ENCODE measurements at regions not wholly inside any gene's neighbourhood (a gene's known extent, or its start where the extent isn't known, plus 50 kb on each side); places are given as distances from the start of the nearest gene placed in this dataset.
A peak's percentile ranks its signal among the peaks of the same experiment; 100 is the strongest.
"Not testable (repeated sequence)": the region's sequence is repeated elsewhere in the genome, so short reads cannot be mapped to it uniquely, and the experiment has no call there.

GRCh38 chr10:29363930-29364329 is 75.1 kb downstream of the LYZL1 start:
- DNase-seq = not testable (repeated sequence)

- not testable (repeated sequence) for DNase-seq
These were observed 77.3 kb downstream of the LYZL1 start for GRCh38 chr10:29366206-29366605.

- no peak for DNase-seq
These were observed 80.5 kb downstream of the LYZL1 start for GRCh38 chr10:29369419-29369818.

- no peak for DNase-seq
These were observed 81.5 kb downstream of the LYZL1 start for GRCh38 chr10:29370097-29371092.

GRCh38 chr10:29372920-29373319 is 84.0 kb downstream of the LYZL1 start:
- DNase-seq = no peak

- no peak for DNase-seq
These were observed 85.3 kb downstream of the LYZL1 start for GRCh38 chr10:29374162-29374561.

- DNase-seq = no peak
These were observed 87.0 kb downstream of the LYZL1 start for GRCh38 chr10:29375888-29376287.

GRCh38 chr10:29377333-29377961 is 88.6 kb downstream of the LYZL1 start:
- peak; percentile 44 for DNase-seq

GRCh38 chr10:29378106-29378505 is 89.2 kb downstream of the LYZL1 start:
- DNase-seq = no peak

- DNase-seq = no peak
These were observed 90.3 kb downstream of the LYZL1 start for GRCh38 chr10:29379208-29379607.

GRCh38 chr10:29379777-29380598 is 91.1 kb downstream of the LYZL1 start:
- not testable (repeated sequence) for DNase-seq

GRCh38 chr10:29380599-29381511 is 92.0 kb downstream of the LYZL1 start:
- not testable (repeated sequence) for DNase-seq

- DNase-seq = peak; percentile 25
These were observed 97.6 kb downstream of the LYZL1 start for GRCh38 chr10:29386342-29386999.

GRCh38 chr10:29387269-29387668 is 98.4 kb downstream of the LYZL1 start:
- DNase-seq = no peak

GRCh38 chr10:29388112-29388511 is 99.2 kb downstream of the LYZL1 start:
- DNase-seq = not testable (repeated sequence)

- no peak for DNase-seq
These were observed 100.6 kb downstream of the LYZL1 start for GRCh38 chr10:29389493-29389892.

- DNase-seq = no peak
These were observed 101.1 kb downstream of the LYZL1 start for GRCh38 chr10:29389935-29390334.

GRCh38 chr10:29392376-29393021 is 103.6 kb downstream of the LYZL1 start:
- peak; percentile 51 for DNase-seq

- no peak for DNase-seq
These were observed 105.6 kb downstream of the LYZL1 start for GRCh38 chr10:29394321-29394932.

GRCh38 chr10:29395409-29395808 is 106.5 kb downstream of the LYZL1 start:
- DNase-seq = no peak

Data from inflammatory macrophage treated with lipopolysaccharide for 4 hours (primary cell).